Tibial nerve (tissue), 3 donors: ENCODE measurements at regions not wholly inside any gene's neighbourhood (a gene's known extent, or its start where the extent isn't known, plus 50 kb on each side); places are given as distances from the start of the nearest gene placed in this dataset.

Experiments
- POLR2A ChIP-seq, 2 donors: fragments of 450-650 bp; IDR thresholded peaks; one replicate each; pipeline ENCODE4 v1.6.1; 2017; ENCODE audit warnings: antibody characterized with exemption in 2 of 2, mild to moderate bottlenecking in 2 of 2, moderate library complexity in 2 of 2
- TF ChIP-seq, protein P1 (sequence below), 5 experiments: fragments of 200-600 bp in 3 of 5; fragments of 450-650 bp in 2 of 5; sonication (generic) in 3 of 5; IDR thresholded peaks; one replicate each; pipeline ENCODE4 v1.5.1; 2016 to 2019; ENCODE audit warnings: antibody characterized with exemption in 5 of 5, mild to moderate bottlenecking in 3 of 5, moderate library complexity in 2 of 5

DNA sequence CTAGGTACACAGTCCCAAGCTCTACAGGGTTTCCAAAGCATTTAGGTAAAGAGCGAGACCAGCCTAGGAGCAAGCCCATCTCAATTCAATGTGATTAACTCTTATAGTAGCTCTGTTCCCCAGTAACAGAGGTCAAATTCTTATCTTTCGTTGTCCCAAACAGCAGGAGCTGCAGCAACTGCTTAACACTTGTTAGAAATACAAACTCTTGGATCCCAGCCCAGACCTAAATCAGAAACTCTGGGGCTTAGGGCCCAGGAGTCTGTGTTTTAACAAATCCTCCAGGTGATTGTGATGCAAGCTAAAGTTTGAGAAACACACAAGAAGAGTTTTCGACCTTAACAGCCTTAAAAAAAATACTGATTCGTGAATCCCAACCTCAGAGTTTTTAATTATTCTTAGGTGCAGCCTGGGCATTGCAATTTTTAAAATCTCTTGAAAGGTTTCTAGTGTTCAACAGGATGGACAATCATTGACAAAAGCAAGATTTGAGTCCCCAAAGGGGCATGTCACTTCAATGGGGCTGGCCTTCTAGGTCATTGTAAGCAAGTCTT lies 127.4 kb upstream of the HCRTR2 start:
- TF ChIP-seq, protein P1, sequence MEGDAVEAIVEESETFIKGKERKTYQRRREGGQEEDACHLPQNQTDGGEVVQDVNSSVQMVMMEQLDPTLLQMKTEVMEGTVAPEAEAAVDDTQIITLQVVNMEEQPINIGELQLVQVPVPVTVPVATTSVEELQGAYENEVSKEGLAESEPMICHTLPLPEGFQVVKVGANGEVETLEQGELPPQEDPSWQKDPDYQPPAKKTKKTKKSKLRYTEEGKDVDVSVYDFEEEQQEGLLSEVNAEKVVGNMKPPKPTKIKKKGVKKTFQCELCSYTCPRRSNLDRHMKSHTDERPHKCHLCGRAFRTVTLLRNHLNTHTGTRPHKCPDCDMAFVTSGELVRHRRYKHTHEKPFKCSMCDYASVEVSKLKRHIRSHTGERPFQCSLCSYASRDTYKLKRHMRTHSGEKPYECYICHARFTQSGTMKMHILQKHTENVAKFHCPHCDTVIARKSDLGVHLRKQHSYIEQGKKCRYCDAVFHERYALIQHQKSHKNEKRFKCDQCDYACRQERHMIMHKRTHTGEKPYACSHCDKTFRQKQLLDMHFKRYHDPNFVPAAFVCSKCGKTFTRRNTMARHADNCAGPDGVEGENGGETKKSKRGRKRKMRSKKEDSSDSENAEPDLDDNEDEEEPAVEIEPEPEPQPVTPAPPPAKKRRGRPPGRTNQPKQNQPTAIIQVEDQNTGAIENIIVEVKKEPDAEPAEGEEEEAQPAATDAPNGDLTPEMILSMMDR (IDR thresholded peaks at IDR 0.05) = no peak
- TF ChIP-seq POLR2A (IDR thresholded peaks at IDR 0.05) = no peak
